ENCODE measurements at regions not wholly inside any gene's neighbourhood (a gene's known extent, or its start where the extent isn't known, plus 50 kb on each side); places are given as distances from the start of the nearest gene placed in this dataset.

GRCh38 chr4:133812954-133813353 is 388.6 kb downstream of the PABPC4L start:
- H3K79me1 ChIP-seq (ENCODE audit: low read length) = no peaks in the 10 kb centered on the region
- peaks cover 1% of the 10 kb centered on the region for H3K9me3 ChIP-seq (ENCODE audit: insufficient read depth, low read depth, low read length)
- no peak overlapping the region for H4K8ac ChIP-seq (ENCODE audit: low read depth, low read length)
- H3K4me2 ChIP-seq (ENCODE audit: low read length) = no peak overlapping the region
- no peak overlapping the region for H3K23ac ChIP-seq (ENCODE audit: low read length)
- H3K14ac ChIP-seq (ENCODE audit: low read length) = no peak overlapping the region
- H3K9ac ChIP-seq (ENCODE audit: low read length) = no peak overlapping the region
- no peak overlapping the region for H3K18ac ChIP-seq (ENCODE audit: low read length)
- no peaks in the 10 kb centered on the region for H3K4me1 ChIP-seq (ENCODE audit: control insufficient read depth in 1 of 2, insufficient read depth in 2 of 2, low read length in 2 of 2)
- H4K12ac ChIP-seq (ENCODE audit: low read depth, low read length) = no peak overlapping the region
- no peak overlapping the region for H2BK12ac ChIP-seq (ENCODE audit: low read length)
- WGBS (ENCODE audit: extremely low coverage, insufficient coverage, insufficient read length) = no CpG with 5 or more reads among the region's 2 CpGs
- no peak overlapping the region for H2BK5ac ChIP-seq (ENCODE audit: low read depth, low read length, poor library complexity)
- no peaks in the 10 kb centered on the region for H3K79me2 ChIP-seq (ENCODE audit: control insufficient read depth, insufficient read depth, low read length, poor library complexity)
- DNase-seq = no peak
- no peak overlapping the region for H2AK5ac ChIP-seq (ENCODE audit: low read length)
- H2BK120ac ChIP-seq (ENCODE audit: insufficient read depth, low read length, poor library complexity) = no peak overlapping the region
- H2AFZ ChIP-seq (ENCODE audit: insufficient read depth, low read length, poor library complexity) = no peak overlapping the region
- H4K91ac ChIP-seq (ENCODE audit: low read depth, low read length) = no peak overlapping the region
- H3K36me3 ChIP-seq (ENCODE audit: control insufficient read depth in 1 of 2, insufficient read depth in 2 of 2, low read length in 2 of 2) = no peaks in the 10 kb centered on the region
- H3K27me3 ChIP-seq (ENCODE audit: insufficient read depth, low read length) = no peaks in the 10 kb centered on the region
- no peak overlapping the region for H3K4ac ChIP-seq (ENCODE audit: low read depth, low read length)
- H3K27ac ChIP-seq (ENCODE audit: low read depth, low read length) = no peak overlapping the region
- H3K4me3 ChIP-seq (ENCODE audit: low read depth, low read length) = no peak overlapping the region

- Histone ChIP-seq H3K4me2 (ENCODE audit: low read length) (no peak overlapping the region), H4K91ac (ENCODE audit: low read depth, low read length) (no peak overlapping the region), H3K4me3 (ENCODE audit: low read depth, low read length) (no peak overlapping the region), H3K23ac (ENCODE audit: low read length) (no peak overlapping the region), H3K27me3 (ENCODE audit: insufficient read depth, low read length) (no peaks in the 10 kb centered on the region), H4K8ac (ENCODE audit: low read depth, low read length) (no peak overlapping the region), H3K36me3 (ENCODE audit: control insufficient read depth in 1 of 2, insufficient read depth in 2 of 2, low read length in 2 of 2) (no peaks in the 10 kb centered on the region), H2BK12ac (ENCODE audit: low read length) (no peak overlapping the region), H3K18ac (ENCODE audit: low read length) (no peak overlapping the region), H3K4ac (ENCODE audit: low read depth, low read length) (no peak overlapping the region), H3K4me1 (ENCODE audit: control insufficient read depth in 1 of 2, insufficient read depth in 2 of 2, low read length in 2 of 2) (no peaks in the 10 kb centered on the region), H3K79me1 (ENCODE audit: low read length) (no peaks in the 10 kb centered on the region), H2AK5ac (ENCODE audit: low read length) (no peak overlapping the region), H3K27ac (ENCODE audit: low read depth, low read length) (no peak overlapping the region), H4K12ac (ENCODE audit: low read depth, low read length) (no peak overlapping the region), H2AFZ (ENCODE audit: insufficient read depth, low read length, poor library complexity) (no peak overlapping the region), H2BK5ac (ENCODE audit: low read depth, low read length, poor library complexity) (no peak overlapping the region), H2BK120ac (ENCODE audit: insufficient read depth, low read length, poor library complexity) (no peak overlapping the region), H3K14ac (ENCODE audit: low read length) (no peak overlapping the region), H3K9me3 (ENCODE audit: insufficient read depth, low read depth, low read length) (peaks cover 1% of the 10 kb centered on the region), H3K9ac (ENCODE audit: low read length) (no peak overlapping the region), H3K79me2 (ENCODE audit: control insufficient read depth, insufficient read depth, low read length, poor library complexity) (no peaks in the 10 kb centered on the region)
- no peak for DNase-seq
These were observed 389.4 kb downstream of the PABPC4L start for GRCh38 chr4:133812236-133812635.

GRCh38 chr4:133808151-133808550 is 393.4 kb downstream of the PABPC4L start:
- Histone ChIP-seq H3K4me3 (ENCODE audit: low read depth, low read length) (no peak overlapping the region), H2BK12ac (ENCODE audit: low read length) (no peak overlapping the region), H3K4me1 (ENCODE audit: control insufficient read depth in 1 of 2, insufficient read depth in 2 of 2, low read length in 2 of 2) (no peaks in the 10 kb centered on the region), H3K4me2 (ENCODE audit: low read length) (no peak overlapping the region), H3K9ac (ENCODE audit: low read length) (no peak overlapping the region), H3K79me2 (ENCODE audit: control insufficient read depth, insufficient read depth, low read length, poor library complexity) (no peaks in the 10 kb centered on the region), H2AK5ac (ENCODE audit: low read length) (no peak overlapping the region), H2BK120ac (ENCODE audit: insufficient read depth, low read length, poor library complexity) (no peak overlapping the region), H4K8ac (ENCODE audit: low read depth, low read length) (no peak overlapping the region), H2AFZ (ENCODE audit: insufficient read depth, low read length, poor library complexity) (no peak overlapping the region), H3K23ac (ENCODE audit: low read length) (no peak overlapping the region), H4K91ac (ENCODE audit: low read depth, low read length) (no peak overlapping the region), H2BK5ac (ENCODE audit: low read depth, low read length, poor library complexity) (no peak overlapping the region), H3K27ac (ENCODE audit: low read depth, low read length) (no peak overlapping the region), H3K9me3 (ENCODE audit: insufficient read depth, low read depth, low read length) (peaks cover 1% of the 10 kb centered on the region), H3K18ac (ENCODE audit: low read length) (no peak overlapping the region), H3K14ac (ENCODE audit: low read length) (no peak overlapping the region), H3K36me3 (ENCODE audit: control insufficient read depth in 1 of 2, insufficient read depth in 2 of 2, low read length in 2 of 2) (no peaks in the 10 kb centered on the region), H3K27me3 (ENCODE audit: insufficient read depth, low read length) (no peaks in the 10 kb centered on the region), H3K4ac (ENCODE audit: low read depth, low read length) (no peak overlapping the region), H3K79me1 (ENCODE audit: low read length) (no peaks in the 10 kb centered on the region), H4K12ac (ENCODE audit: low read depth, low read length) (no peak overlapping the region)
- DNase-seq = no peak
- WGBS (ENCODE audit: extremely low coverage, insufficient coverage, insufficient read length) = no CpG with 5 or more reads among the region's 3 CpGs

DNA sequence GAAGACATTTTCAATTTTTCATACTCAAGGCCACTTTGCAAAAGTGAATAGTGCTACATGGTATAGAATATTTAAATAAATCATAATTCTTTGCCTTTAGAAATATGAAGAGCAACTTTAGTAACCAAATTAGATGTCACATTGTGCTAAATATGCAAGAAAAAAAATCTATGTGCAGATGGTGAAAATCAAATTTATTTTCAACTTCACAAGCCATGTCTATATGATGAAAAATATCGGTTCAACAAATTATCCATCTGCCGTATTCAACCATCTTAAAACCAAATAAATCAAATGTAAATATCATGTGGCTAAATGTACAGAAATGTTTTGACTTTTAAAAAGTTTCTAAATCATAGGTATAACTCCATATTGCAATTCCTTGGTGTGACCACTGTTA is 398.2 kb downstream of the PABPC4L start:
- Histone ChIP-seq H3K9me3 (ENCODE audit: insufficient read depth, low read depth, low read length) (no peaks in the 10 kb centered on the region), H3K4me3 (ENCODE audit: low read depth, low read length) (no peak overlapping the region), H3K4me1 (ENCODE audit: control insufficient read depth in 1 of 2, insufficient read depth in 2 of 2, low read length in 2 of 2) (no peaks in the 10 kb centered on the region), H4K12ac (ENCODE audit: low read depth, low read length) (no peak overlapping the region), H3K36me3 (ENCODE audit: control insufficient read depth in 1 of 2, insufficient read depth in 2 of 2, low read length in 2 of 2) (no peaks in the 10 kb centered on the region), H4K8ac (ENCODE audit: low read depth, low read length) (no peak overlapping the region), H2AFZ (ENCODE audit: insufficient read depth, low read length, poor library complexity) (no peak overlapping the region), H3K4ac (ENCODE audit: low read depth, low read length) (no peak overlapping the region), H3K18ac (ENCODE audit: low read length) (no peak overlapping the region), H2BK12ac (ENCODE audit: low read length) (no peak overlapping the region), H3K23ac (ENCODE audit: low read length) (no peak overlapping the region), H2BK5ac (ENCODE audit: low read depth, low read length, poor library complexity) (no peak overlapping the region), H3K27me3 (ENCODE audit: insufficient read depth, low read length) (no peaks in the 10 kb centered on the region), H3K79me1 (ENCODE audit: low read length) (no peaks in the 10 kb centered on the region), H3K9ac (ENCODE audit: low read length) (no peak overlapping the region), H3K79me2 (ENCODE audit: control insufficient read depth, insufficient read depth, low read length, poor library complexity) (no peaks in the 10 kb centered on the region), H3K4me2 (ENCODE audit: low read length) (no peak overlapping the region), H4K91ac (ENCODE audit: low read depth, low read length) (no peak overlapping the region), H2BK120ac (ENCODE audit: insufficient read depth, low read length, poor library complexity) (no peak overlapping the region), H2AK5ac (ENCODE audit: low read length) (no peak overlapping the region), H3K27ac (ENCODE audit: low read depth, low read length) (no peak overlapping the region), H3K14ac (ENCODE audit: low read length) (no peak overlapping the region)
- DNase-seq = no peak
- WGBS (ENCODE audit: extremely low coverage, insufficient coverage, insufficient read length) = no CpG with 5 or more reads among the region's 2 CpGs
